Chondrocyte (in vitro differentiated cells): ENCODE measurements at regions not wholly inside any gene's neighbourhood (a gene's known extent, or its start where the extent isn't known, plus 50 kb on each side); places are given as distances from the start of the nearest gene placed in this dataset.

ENCODE experiments used
- DNase-seq: peaks from one replicate; pipeline ENCODE4 v3.0.0; 2021; ENCODE audit warnings: mixed read lengths, low spot score
- H3K27ac Mint-ChIP-seq: one replicate; pipeline ENCODE4 v1.8.0; 2021; ENCODE audit warnings: mild to moderate bottlenecking, moderate library complexity, mixed read lengths; ENCODE audit not compliant: unreplicated experiment
- H3K27me3 Mint-ChIP-seq: 2 replicates; pipeline ENCODE4 v1.8.0; 2021; ENCODE audit warnings: low read depth, mixed read lengths
- H3K36me3 Mint-ChIP-seq: 2 replicates; pipeline ENCODE4 v1.8.0; 2021; ENCODE audit warnings: low read depth, mixed read lengths
- H3K4me1 Mint-ChIP-seq: 2 replicates; pipeline ENCODE4 v1.8.0; 2021; ENCODE audit warnings: low read depth, mild to moderate bottlenecking, mixed read lengths
- H3K4me3 Mint-ChIP-seq: one replicate; pipeline ENCODE4 v1.8.0; 2021; ENCODE audit warnings: mild to moderate bottlenecking, moderate library complexity, mixed read lengths; ENCODE audit not compliant: unreplicated experiment
- H3K9me3 Mint-ChIP-seq: 2 replicates; pipeline ENCODE4 v1.8.0; 2021; ENCODE audit warnings: low read depth, mixed read lengths
- CTCF ChIP-seq: fragments of 200-600 bp; sonication (generic); IDR thresholded peaks from 2 replicates; pipeline ENCODE4 v1.5.0; 2021; ENCODE audit warnings: antibody characterized with exemption, mild to moderate bottlenecking, moderate library complexity

DNA sequence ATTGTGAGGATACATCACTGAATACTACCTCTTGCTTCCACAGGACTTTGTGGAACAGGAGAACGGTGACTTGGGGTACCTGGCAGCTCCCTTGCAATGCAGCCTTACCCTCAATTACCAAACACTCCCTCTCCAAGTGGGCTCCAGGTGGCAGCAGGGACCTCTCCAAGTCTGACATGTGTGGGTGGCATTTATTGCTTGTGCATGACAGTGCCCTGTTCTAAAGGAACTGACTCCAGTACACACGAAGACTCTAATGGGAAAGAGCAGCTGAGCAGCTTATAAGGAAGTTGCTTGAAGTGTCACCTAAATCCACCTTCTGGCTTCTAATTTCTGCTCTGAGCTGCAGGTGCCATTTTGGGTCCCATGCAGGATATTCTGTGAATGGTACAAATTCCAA, 174.1 kb upstream of the SLCO3A1 start:
- no peak overlapping the region for H3K27ac Mint-ChIP-seq

DNA sequence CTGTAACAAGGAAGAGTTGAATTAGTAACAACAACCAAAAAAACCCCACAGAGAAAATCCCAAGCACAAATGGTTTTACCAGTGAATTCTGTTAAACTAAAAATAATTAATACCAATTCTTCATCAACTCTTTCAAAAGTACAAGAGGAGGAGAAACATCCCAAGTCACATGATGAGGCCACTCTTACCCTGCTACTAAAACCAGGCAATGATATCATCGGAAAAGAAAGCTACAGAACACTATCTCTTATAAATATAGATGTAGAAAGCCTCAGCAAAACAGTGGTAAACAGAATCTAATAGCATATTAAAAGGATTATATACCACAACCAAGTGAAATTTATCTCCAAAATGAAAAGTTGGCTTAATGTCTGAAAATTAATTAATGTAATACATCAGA, 168.1 kb upstream of the SLCO3A1 start:
- Mint-ChIP-seq H3K4me1 (no peaks in the 10 kb centered on the region), H3K27me3 (peaks cover 2% of the 10 kb centered on the region), H3K4me3 (no peak overlapping the region), H3K27ac (no peak overlapping the region), H3K9me3 (peaks cover 6% of the 10 kb centered on the region), H3K36me3 (no peaks in the 10 kb centered on the region)
- TF ChIP-seq CTCF, result no peak
- no peak for DNase-seq

More for the DNA sequence above, 174.1 kb upstream of the SLCO3A1 start:
- Mint-ChIP-seq H3K4me3 (no peak overlapping the region), H3K9me3 (peaks cover 6% of the 10 kb centered on the region), H3K4me1 (no peaks in the 10 kb centered on the region), H3K27me3 (no peaks in the 10 kb centered on the region), H3K36me3 (no peaks in the 10 kb centered on the region)
- no peak for DNase-seq
- TF ChIP-seq CTCF, result no peak

DNA sequence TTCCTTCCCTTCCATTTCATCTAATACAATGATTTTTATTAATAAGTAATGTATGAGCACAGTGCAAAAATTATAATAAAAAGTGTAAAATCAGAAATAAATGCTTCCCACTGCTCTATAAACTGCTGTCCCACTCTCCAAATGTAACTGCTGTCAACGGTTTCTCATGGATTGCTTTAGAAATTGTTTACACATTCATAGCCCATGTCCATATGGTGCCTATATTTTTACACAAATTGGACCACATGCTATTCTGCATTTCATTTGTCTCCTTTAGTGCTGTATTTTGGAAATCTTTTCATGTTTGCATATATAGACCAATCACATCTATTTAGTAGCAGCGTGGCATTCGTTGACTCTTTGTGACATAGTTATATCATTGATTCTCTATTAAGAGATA, 164.7 kb upstream of the SLCO3A1 start:
- DNase-seq, result no peak
- Mint-ChIP-seq H3K4me3 (no peak overlapping the region), H3K36me3 (no peaks in the 10 kb centered on the region), H3K9me3 (peaks cover 6% of the 10 kb centered on the region), H3K27me3 (peaks cover 2% of the 10 kb centered on the region), H3K27ac (no peak overlapping the region), H3K4me1 (no peaks in the 10 kb centered on the region)
- no peak for TF ChIP-seq CTCF

DNA sequence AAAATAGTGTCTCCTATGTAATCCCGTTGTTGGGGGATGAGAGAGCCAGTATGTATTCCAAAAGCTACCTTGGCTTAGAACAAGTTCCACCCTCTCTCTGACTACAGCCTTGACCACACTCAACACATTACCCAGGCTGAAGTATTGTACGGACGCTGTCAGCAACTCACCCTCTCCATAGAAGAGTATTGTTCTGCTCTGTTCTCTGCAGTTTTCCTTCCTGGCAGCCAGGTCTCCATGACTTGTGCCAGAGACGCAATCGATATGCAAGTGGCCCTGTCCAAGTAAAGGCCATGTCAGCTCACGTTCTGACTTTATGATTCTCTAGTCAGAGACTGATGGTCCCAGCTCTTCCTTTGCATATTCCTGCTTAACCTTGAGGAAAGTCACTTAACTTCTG, 164.1 kb upstream of the SLCO3A1 start:
- Mint-ChIP-seq H3K9me3 (peaks cover 6% of the 10 kb centered on the region), H3K4me1 (no peaks in the 10 kb centered on the region), H3K4me3 (no peak overlapping the region), H3K36me3 (no peaks in the 10 kb centered on the region), H3K27me3 (peaks cover 2% of the 10 kb centered on the region), H3K27ac (no peak overlapping the region)
- DNase-seq, result no peak
- TF ChIP-seq CTCF, result no peak

- Mint-ChIP-seq H3K4me1 (no peaks in the 10 kb centered on the region), H3K36me3 (no peaks in the 10 kb centered on the region), H3K27ac (no peak overlapping the region), H3K9me3 (peaks cover 4% of the 10 kb centered on the region), H3K27me3 (no peaks in the 10 kb centered on the region), H3K4me3 (no peak overlapping the region)
- no peak for DNase-seq
- no peak for TF ChIP-seq CTCF
Observed at GRCh38 chr15:91692596-91692995, 160.9 kb upstream of the SLCO3A1 start.
